Astrocyte (in vitro differentiated cells and primary cell): ENCODE measurements at regions not wholly inside any gene's neighbourhood (a gene's known extent, or its start where the extent isn't known, plus 50 kb on each side); places are given as distances from the start of the nearest gene placed in this dataset.

ENCODE experiments used
- DNase-seq: peaks from one replicate; pipeline ENCODE4 v3.0.0-alpha.2; 2010; ENCODE audit warnings: low read depth
- FAIRE-seq: peaks from 2 replicates; lab custom pipeline; 2011; peaks lifted over from hg19 to GRCh38; lab: Jason Lieb, UNC
- H2AFZ ChIP-seq: 2 replicates; pipeline ENCODE4 v1.6.0; 2012; ENCODE audit warnings: low read depth, low read length, inconsistent platforms
- H3K27ac ChIP-seq: 2 replicates; pipeline ENCODE4 v1.5.1; 2011; ENCODE audit warnings: low read depth, low read length, inconsistent platforms
- H3K27me3 ChIP-seq: 2 replicates; pipeline ENCODE4 v1.6.0; 2011; ENCODE audit warnings: low read length, inconsistent platforms; ENCODE audit not compliant: insufficient read depth
- H3K36me3 ChIP-seq: 2 replicates; pipeline ENCODE4 v1.5.1; 2011; ENCODE audit warnings: low read length, inconsistent platforms; ENCODE audit not compliant: insufficient read depth
- H3K4me1 ChIP-seq: 2 replicates; pipeline ENCODE4 v1.5.1; 2011; ENCODE audit warnings: low read length, inconsistent platforms; ENCODE audit not compliant: insufficient read depth
- H3K4me2 ChIP-seq: 2 replicates; pipeline ENCODE4 v1.6.0; 2012; ENCODE audit warnings: low read length, inconsistent platforms
- H3K4me3 ChIP-seq: 2 replicates; pipeline ENCODE4 v1.5.1; 2011; ENCODE audit warnings: low read depth, mild to moderate bottlenecking, low read length, inconsistent platforms; ENCODE audit not compliant: insufficient read depth
- H3K79me2 ChIP-seq: 2 replicates; pipeline ENCODE4 v1.6.0; 2012; ENCODE audit warnings: mild to moderate bottlenecking, low read length, inconsistent platforms; ENCODE audit not compliant: insufficient read depth
- H3K9ac ChIP-seq: 2 replicates; pipeline ENCODE4 v1.6.0; 2012; ENCODE audit warnings: mild to moderate bottlenecking, low read length, inconsistent platforms
- H3K9me3 ChIP-seq: 2 replicates; pipeline ENCODE4 v1.5.1; 2012; ENCODE audit warnings: low read depth, mild to moderate bottlenecking, low read length, inconsistent platforms; ENCODE audit not compliant: insufficient read depth
- H4K20me1 ChIP-seq: 2 replicates; pipeline ENCODE4 v1.6.0; 2012; ENCODE audit warnings: low read length, inconsistent platforms; ENCODE audit not compliant: insufficient read depth
- H3K27ac Mint-ChIP-seq: one replicate; pipeline ENCODE4 v1.8.0; 2021; ENCODE audit warnings: mild to moderate bottlenecking, mixed read lengths; ENCODE audit not compliant: unreplicated experiment
- H3K27me3 Mint-ChIP-seq: one replicate; pipeline ENCODE4 v1.8.0; 2021; ENCODE audit warnings: low read depth, mixed read lengths; ENCODE audit not compliant: unreplicated experiment
- H3K36me3 Mint-ChIP-seq: one replicate; pipeline ENCODE4 v1.8.0; 2021; ENCODE audit warnings: low read depth, mixed read lengths; ENCODE audit not compliant: unreplicated experiment
- H3K4me1 Mint-ChIP-seq: one replicate; pipeline ENCODE4 v1.8.0; 2021; ENCODE audit warnings: low read depth, mixed read lengths; ENCODE audit not compliant: unreplicated experiment
- H3K4me3 Mint-ChIP-seq: one replicate; pipeline ENCODE4 v1.8.0; 2021; ENCODE audit warnings: mild to moderate bottlenecking, moderate library complexity, mixed read lengths; ENCODE audit not compliant: unreplicated experiment
- H3K9me3 Mint-ChIP-seq: one replicate; pipeline ENCODE4 v1.8.0; 2021; ENCODE audit warnings: mild to moderate bottlenecking, mixed read lengths; ENCODE audit not compliant: unreplicated experiment
- CTCF ChIP-seq: IDR thresholded peaks from 2 replicates; pipeline ENCODE4 v1.5.1; 2011; ENCODE audit warnings: low read depth, mild to moderate bottlenecking, inconsistent platforms, low read length, moderate library complexity; ENCODE audit not compliant: insufficient read depth
- EZH2 ChIP-seq: IDR thresholded peaks from 2 replicates; pipeline ENCODE4 v1.6.1; 2012; ENCODE audit warnings: mild to moderate bottlenecking, low read length, inconsistent platforms; ENCODE audit not compliant: insufficient read depth

GRCh38 chr5:98986587-98986986, 57.8 kb upstream of the CHD1 start:
- Histone ChIP-seq H3K27ac (no peak overlapping the region), H3K4me2 (no peak overlapping the region), H3K27me3 (no peaks in the 10 kb centered on the region), H2AFZ (no peak overlapping the region), H3K79me2 (no peaks in the 10 kb centered on the region), H4K20me1 (no peaks in the 10 kb centered on the region), H3K4me1 (no peaks in the 10 kb centered on the region), H3K4me3 (no peak overlapping the region), H3K9me3 (no peaks in the 10 kb centered on the region), H3K9ac (no peak overlapping the region), H3K36me3 (no peaks in the 10 kb centered on the region)
- H3K36me3 Mint-ChIP-seq = no peaks in the 10 kb centered on the region
- no peaks in the 10 kb centered on the region for H3K9me3 Mint-ChIP-seq
- no peak for TF ChIP-seq EZH2
- no peak for TF ChIP-seq CTCF
- no peaks in the 10 kb centered on the region for H3K4me1 Mint-ChIP-seq
- H3K27me3 Mint-ChIP-seq = no peaks in the 10 kb centered on the region
- H3K27ac Mint-ChIP-seq = no peak overlapping the region
- no peak overlapping the region for H3K4me3 Mint-ChIP-seq
- FAIRE-seq (no peak), DNase-seq (no peak)

- no peak overlapping the region for H3K4me3 Mint-ChIP-seq
- H3K36me3 Mint-ChIP-seq = no peaks in the 10 kb centered on the region
- no peaks in the 10 kb centered on the region for H4K20me1 ChIP-seq
- no peak overlapping the region for H3K4me3 ChIP-seq
- H3K9ac ChIP-seq = no peak overlapping the region
- H3K9me3 ChIP-seq = no peaks in the 10 kb centered on the region
- no peak for FAIRE-seq
- no peaks in the 10 kb centered on the region for H3K27me3 Mint-ChIP-seq
- no peaks in the 10 kb centered on the region for H3K36me3 ChIP-seq
- no peaks in the 10 kb centered on the region for H3K27me3 ChIP-seq
- no peaks in the 10 kb centered on the region for H3K79me2 ChIP-seq
- H3K9me3 Mint-ChIP-seq = no peaks in the 10 kb centered on the region
- TF ChIP-seq CTCF (no peak), EZH2 (no peak)
- H3K4me2 ChIP-seq = no peak overlapping the region
- no peak for DNase-seq
- no peak overlapping the region for H3K27ac Mint-ChIP-seq
- no peak overlapping the region for H3K27ac ChIP-seq
- H2AFZ ChIP-seq = no peak overlapping the region
- H3K4me1 Mint-ChIP-seq = no peaks in the 10 kb centered on the region
- no peaks in the 10 kb centered on the region for H3K4me1 ChIP-seq
These were observed 54.1 kb upstream of the CHD1 start for GRCh38 chr5:98982880-98983279.
